ENCODE measurements at regions not wholly inside any gene's neighbourhood (a gene's known extent, or its start where the extent isn't known, plus 50 kb on each side); places are given as distances from the start of the nearest gene placed in this dataset.
"Not testable (repeated sequence)": the region's sequence is repeated elsewhere in the genome, so short reads cannot be mapped to it uniquely, and the experiment has no call there.

DNA sequence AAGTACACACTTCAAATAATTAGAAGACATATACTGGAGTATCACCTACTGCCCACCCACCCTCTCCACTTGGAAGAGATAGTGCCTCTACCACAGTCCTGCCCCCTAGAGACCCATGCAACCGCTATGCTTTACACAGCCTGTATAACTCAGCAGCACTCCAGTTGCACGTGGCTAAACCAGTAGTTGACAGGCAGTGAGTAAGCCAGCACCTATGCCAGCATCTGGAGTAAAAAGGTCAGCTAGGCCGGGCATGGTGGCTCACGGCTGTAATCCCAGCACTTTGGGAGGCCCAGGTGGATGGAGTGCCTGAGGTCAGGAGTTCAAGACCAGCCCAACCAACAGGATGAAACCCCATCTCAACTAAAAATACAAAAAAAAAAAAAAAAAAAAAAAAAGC, 356.4 kb downstream of the NR2F1-AS1 start:
- DNase-seq: no peak

- no peak for DNase-seq
These were observed 359.2 kb downstream of the NR2F1-AS1 start for GRCh38 chr5:93221773-93222172.

DNA sequence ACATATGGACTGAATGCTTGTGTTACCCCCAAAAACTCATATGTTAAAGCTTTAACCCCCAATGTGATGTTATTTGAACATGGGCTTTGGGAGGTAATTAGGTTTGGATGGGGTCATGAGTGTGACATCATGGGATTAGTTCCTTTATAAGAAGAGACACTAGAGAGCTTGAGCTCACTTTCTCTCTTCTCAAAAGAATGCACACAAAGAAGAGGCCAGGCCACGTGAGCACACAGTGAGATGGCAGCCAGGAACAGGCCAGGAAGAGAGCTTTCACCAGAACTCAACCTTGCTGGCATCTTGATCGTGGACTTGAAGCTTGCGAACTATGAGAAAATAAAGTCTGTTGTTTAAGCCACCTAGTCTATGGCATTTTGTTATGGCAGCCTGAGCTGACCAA, 360.6 kb downstream of the NR2F1-AS1 start:
- no peak for DNase-seq

DNA sequence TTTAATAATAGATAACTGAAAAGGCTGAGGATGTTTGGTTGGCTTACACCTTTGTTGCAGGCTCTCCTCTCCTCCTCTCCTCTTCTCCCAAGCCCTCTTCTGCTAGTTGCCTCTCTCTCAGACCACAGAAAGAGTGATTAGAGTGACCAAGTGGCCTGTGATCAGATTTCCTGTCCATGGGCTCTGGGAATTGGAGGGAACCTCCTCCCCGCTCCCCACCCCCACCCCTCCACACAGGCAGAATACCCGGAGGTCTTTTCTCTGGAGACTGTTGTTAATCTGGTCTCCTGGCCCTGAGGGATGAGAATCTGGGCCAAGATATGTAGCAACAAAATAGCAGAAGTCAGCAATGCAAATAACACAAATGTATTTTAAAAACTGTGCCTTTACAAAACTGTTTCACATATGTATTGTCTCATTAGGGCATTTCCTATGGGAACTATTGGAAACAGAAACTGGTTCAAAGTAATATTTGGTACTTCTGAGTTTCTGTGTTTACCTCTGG, 361.3 kb downstream of the NR2F1-AS1 start:
- DNase-seq: no peak

GRCh38 chr5:93213111-93213794, 367.8 kb downstream of the NR2F1-AS1 start:
- DNase-seq: not testable (repeated sequence)

- DNase-seq: no peak
These were observed 371.5 kb downstream of the NR2F1-AS1 start for GRCh38 chr5:93209476-93209875.

- no peak for DNase-seq
These were observed 372.8 kb downstream of the NR2F1-AS1 start for GRCh38 chr5:93208141-93208751.

DNA sequence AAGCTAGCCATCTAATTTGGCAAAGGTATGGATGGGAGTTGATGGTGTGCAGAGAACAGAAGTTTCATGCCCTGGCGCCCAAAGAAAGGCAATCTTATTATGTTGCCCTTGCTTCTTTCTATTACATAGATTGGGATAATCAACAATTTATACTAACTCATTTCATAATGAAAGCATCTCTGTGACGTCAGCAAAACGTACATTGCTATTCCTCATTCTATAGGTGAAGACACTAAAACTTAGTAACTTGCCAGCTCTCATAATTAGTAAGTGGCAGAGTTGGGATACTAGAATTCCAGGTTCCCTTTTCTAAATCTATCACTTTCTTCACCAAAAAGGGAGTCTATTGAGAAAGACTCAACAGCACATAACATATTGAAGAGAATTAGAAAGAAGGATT, 374.8 kb downstream of the NR2F1-AS1 start:
- no peak for DNase-seq

DNA sequence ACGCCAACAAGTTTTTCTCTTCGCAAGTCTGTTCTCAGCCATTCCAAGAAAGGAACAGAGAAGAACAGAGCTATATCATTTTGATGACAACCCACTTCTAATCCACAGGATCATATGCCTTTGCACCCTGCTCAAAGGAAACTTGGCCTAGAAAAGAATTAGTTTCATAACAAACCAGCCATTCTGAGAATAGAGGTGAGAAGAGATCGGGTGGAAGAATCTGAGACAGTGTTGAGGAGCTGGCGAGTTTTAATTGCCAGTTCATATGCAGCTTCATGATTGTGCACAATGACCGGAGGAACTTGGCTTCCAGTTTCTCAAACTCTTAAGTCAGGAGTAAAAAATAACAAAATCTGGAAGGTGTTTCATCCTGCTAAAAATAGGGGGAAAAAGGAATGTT, 380.0 kb downstream of the NR2F1-AS1 start:
- DNase-seq: no peak

- DNase-seq: no peak
These were observed 384.0 kb downstream of the NR2F1-AS1 start for GRCh38 chr5:93196986-93197385.

- peak in 1 of 56 donors; percentile 0 for DNase-seq
These were observed 387.3 kb downstream of the NR2F1-AS1 start for GRCh38 chr5:93193431-93194347.

GRCh38 chr5:93192683-93193082, 388.3 kb downstream of the NR2F1-AS1 start:
- DNase-seq: no peak

GRCh38 chr5:93192087-93192486, 388.9 kb downstream of the NR2F1-AS1 start:
- DNase-seq: no peak

GRCh38 chr5:93191035-93191817, 389.8 kb downstream of the NR2F1-AS1 start:
- no peak for DNase-seq

DNA sequence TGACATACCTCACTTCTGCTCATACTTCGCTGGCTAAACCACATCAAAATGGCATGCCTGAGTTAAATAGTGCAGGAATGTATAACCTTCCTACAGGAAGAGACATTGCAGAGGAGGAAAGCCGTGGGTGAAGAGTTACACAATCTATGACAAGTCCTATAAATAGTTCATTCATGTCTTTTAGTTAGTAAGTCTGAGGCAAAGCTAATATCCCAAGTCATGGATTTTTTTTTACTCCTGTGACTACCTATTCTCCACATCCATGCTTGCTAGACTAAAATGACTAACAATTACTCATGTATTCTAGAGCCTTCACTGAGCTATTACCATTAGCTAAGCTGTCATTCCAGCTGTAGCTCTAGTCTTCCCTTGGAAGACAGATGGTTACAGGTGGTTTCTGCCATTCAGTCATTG, 391.3 kb downstream of the NR2F1-AS1 start:
- DNase-seq: peak in 1 of 56 donors; percentile 9

- no peak for DNase-seq
These were observed 392.0 kb downstream of the NR2F1-AS1 start for GRCh38 chr5:93188876-93189485.

GRCh38 chr5:93186076-93186682, 394.8 kb downstream of the NR2F1-AS1 start:
- no peak for DNase-seq

DNA sequence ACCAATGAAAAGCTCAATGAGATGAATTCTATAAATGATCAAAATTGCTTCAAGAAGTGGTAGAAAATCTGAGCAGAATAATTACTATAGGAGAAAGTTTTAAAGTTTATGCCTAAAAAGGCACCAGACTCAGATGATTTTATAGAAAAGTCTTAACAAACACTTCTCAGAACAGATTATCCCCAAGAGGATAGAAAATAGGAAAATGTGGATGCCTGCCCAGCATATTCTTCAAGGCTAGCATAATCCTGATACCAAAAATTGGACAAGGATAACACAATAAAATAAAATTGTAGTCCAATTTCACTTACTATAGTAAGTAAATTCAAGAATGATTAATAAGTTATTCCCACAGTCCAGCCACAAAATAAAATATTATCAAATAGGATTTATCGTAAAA, 397.0 kb downstream of the NR2F1-AS1 start:
- DNase-seq: no peak

DNA sequence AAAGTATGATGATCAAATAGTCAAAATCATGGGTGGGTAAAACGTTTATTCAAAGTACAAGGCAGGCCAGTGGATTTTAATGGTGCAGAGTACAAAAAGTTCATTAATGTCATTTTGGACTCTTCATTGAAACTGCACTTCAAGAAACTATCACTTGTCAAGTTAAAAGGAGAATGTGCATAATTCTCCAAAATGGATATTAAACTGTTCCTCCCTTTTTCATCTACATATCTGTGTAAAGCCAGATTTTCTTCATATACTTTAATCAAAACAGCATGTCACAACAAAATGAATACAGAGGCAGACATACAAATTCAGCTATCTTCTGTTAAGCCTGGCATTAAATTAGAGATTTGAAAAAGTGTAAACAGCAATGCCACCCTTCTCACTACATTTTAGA, 401.6 kb downstream of the NR2F1-AS1 start:
- no peak for DNase-seq

DNA sequence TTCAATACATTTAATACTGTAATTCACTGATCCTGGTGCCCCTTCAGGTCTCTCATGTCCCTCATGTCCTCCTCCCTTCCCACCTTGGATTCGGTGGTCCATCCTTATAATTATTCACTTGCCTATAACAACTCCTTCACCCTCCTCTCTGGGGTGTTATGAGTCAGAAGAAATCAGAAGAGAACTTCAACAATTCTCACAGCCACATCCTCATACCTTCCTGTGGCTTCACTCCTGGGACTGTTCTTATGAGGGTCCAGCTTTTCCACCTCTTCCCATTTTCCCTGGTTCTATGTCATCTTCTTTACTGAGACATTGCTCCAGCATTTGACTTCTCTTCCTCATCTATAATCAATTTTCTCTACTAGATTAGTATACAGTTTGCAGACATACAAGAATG, 406.1 kb downstream of the NR2F1-AS1 start:
- no peak for DNase-seq

Data from nucleus accumbens (tissue), 56 donors.